EL (cell line): ENCODE measurements at regions not wholly inside any gene's neighbourhood (a gene's known extent, or its start where the extent isn't known, plus 50 kb on each side); places are given as distances from the start of the nearest gene placed in this dataset.

Source experiments
- DNase-seq: peaks from one replicate; pipeline ENCODE4 v3.0.0-alpha.2; 2016

- DNase-seq, result no peak
These were observed 94.7 kb upstream of the CRHR1 start for GRCh38 chr17:45689451-45689850.

- no peak for DNase-seq
These were observed 93.4 kb upstream of the CRHR1 start for GRCh38 chr17:45690625-45691275.

- no peak for DNase-seq
These were observed 91.5 kb upstream of the CRHR1 start for GRCh38 chr17:45692661-45693060.

- no peak for DNase-seq
These were observed 90.3 kb upstream of the CRHR1 start for GRCh38 chr17:45693792-45694191.

- no peak for DNase-seq
These were observed 87.7 kb upstream of the CRHR1 start for GRCh38 chr17:45696442-45696841.

- no peak for DNase-seq
These were observed 87.0 kb upstream of the CRHR1 start for GRCh38 chr17:45697076-45697475.

- no peak for DNase-seq
These were observed 83.7 kb upstream of the CRHR1 start for GRCh38 chr17:45700171-45701090.

GRCh38 chr17:45702666-45703266, 81.4 kb upstream of the CRHR1 start:
- no peak for DNase-seq

GRCh38 chr17:45703348-45703747, 80.8 kb upstream of the CRHR1 start:
- no peak for DNase-seq

- no peak for DNase-seq
These were observed 80.3 kb upstream of the CRHR1 start for GRCh38 chr17:45703806-45704205.

GRCh38 chr17:45704251-45704650, 79.9 kb upstream of the CRHR1 start:
- no peak for DNase-seq

GRCh38 chr17:45705123-45706009, 78.8 kb upstream of the CRHR1 start:
- peak; percentile 49 for DNase-seq

- DNase-seq, result no peak
These were observed 78.1 kb upstream of the CRHR1 start for GRCh38 chr17:45706033-45706432.

GRCh38 chr17:45708707-45709290, 75.3 kb upstream of the CRHR1 start:
- DNase-seq, result no peak

- DNase-seq, result no peak
These were observed 74.3 kb upstream of the CRHR1 start for GRCh38 chr17:45709728-45710288.

GRCh38 chr17:45715787-45716186, 68.3 kb upstream of the CRHR1 start:
- DNase-seq, result no peak

- no peak for DNase-seq
These were observed 65.3 kb upstream of the CRHR1 start for GRCh38 chr17:45718791-45719190.

GRCh38 chr17:45719335-45720071, 64.6 kb upstream of the CRHR1 start:
- DNase-seq, result peak; percentile 86

- no peak for DNase-seq
These were observed 63.7 kb upstream of the CRHR1 start for GRCh38 chr17:45720386-45720785.

- DNase-seq, result peak; percentile 23
These were observed 62.0 kb upstream of the CRHR1 start for GRCh38 chr17:45722161-45722560.

- no peak for DNase-seq
These were observed 54.7 kb upstream of the CRHR1 start for GRCh38 chr17:45729294-45729907.
